Immature natural killer cell (primary cell): ENCODE measurements at regions not wholly inside any gene's neighbourhood (a gene's known extent, or its start where the extent isn't known, plus 50 kb on each side); places are given as distances from the start of the nearest gene placed in this dataset.

Source experiments
- DNase-seq, 3 donors: peaks; one replicate each; pipeline ENCODE4 v3.0.0; 2022; ENCODE audit warnings: mixed read lengths in 1 of 3
- H3K27ac Mint-ChIP-seq, 6 donors: one replicate each; pipeline ENCODE4 v1.8.0; 2020; ENCODE audit warnings: mixed read lengths in 6 of 6, mild to moderate bottlenecking in 5 of 6, inconsistent platforms in 4 of 6, moderate library complexity in 3 of 6
- H3K27me3 Mint-ChIP-seq, 3 donors: one replicate each; pipeline ENCODE4 v1.8.0; 2020 to 2021; ENCODE audit warnings: low read depth in 3 of 3, mild to moderate bottlenecking in 3 of 3, mixed read lengths in 3 of 3, moderate library complexity in 3 of 3, inconsistent platforms in 1 of 3
- H3K36me3 Mint-ChIP-seq, 3 donors: one replicate each; pipeline ENCODE4 v1.8.0; 2020; ENCODE audit warnings: mixed read lengths in 3 of 3, inconsistent platforms in 2 of 3, mild to moderate bottlenecking in 2 of 3
- H3K4me1 Mint-ChIP-seq, 2 donors: one replicate each; pipeline ENCODE4 v1.8.0; 2020; ENCODE audit warnings: inconsistent platforms in 2 of 2, mild to moderate bottlenecking in 2 of 2, mixed read lengths in 2 of 2, moderate library complexity in 1 of 2
- H3K4me3 Mint-ChIP-seq, 5 donors: one replicate each; pipeline ENCODE4 v1.8.0; 2020; ENCODE audit warnings: mild to moderate bottlenecking in 5 of 5, mixed read lengths in 5 of 5, inconsistent platforms in 3 of 5, moderate library complexity in 3 of 5
- H3K9me3 Mint-ChIP-seq, 6 donors: one replicate each; pipeline ENCODE4 v1.8.0; 2020; ENCODE audit warnings: mild to moderate bottlenecking in 6 of 6, mixed read lengths in 6 of 6, inconsistent platforms in 4 of 6, moderate library complexity in 3 of 6

DNA sequence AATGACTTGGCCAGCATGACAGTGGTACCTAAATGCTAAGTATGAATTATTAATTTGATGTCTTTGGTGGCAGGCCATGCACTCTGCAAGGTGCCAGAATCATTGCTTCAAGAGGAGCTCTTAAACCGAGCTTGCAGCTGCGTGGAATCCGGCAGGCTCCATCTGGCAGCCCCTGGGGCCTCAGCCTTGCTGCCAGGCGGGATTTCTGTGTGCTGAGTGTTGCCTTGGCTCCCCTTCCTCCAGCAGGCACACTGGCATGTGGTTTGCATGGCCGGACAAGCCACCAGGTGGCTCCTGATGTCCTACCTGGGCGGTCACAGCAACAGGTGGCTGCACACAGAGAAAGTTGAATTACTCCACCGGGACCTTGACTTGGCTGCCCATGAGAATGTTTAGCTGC is 155.4 kb downstream of the URB2 start:
- H3K9me3 Mint-ChIP-seq, result no peaks in the 10 kb centered on the region
- H3K4me3 Mint-ChIP-seq, result no peak overlapping the region
- H3K27ac Mint-ChIP-seq, result no peak overlapping the region
- H3K27me3 Mint-ChIP-seq, result peaks cover 1 to 9% (median 2%) of the 10 kb centered on the region in 3 donors
- no peaks in the 10 kb centered on the region for H3K36me3 Mint-ChIP-seq
- DNase-seq, result no peak
- no peaks in the 10 kb centered on the region for H3K4me1 Mint-ChIP-seq

DNA sequence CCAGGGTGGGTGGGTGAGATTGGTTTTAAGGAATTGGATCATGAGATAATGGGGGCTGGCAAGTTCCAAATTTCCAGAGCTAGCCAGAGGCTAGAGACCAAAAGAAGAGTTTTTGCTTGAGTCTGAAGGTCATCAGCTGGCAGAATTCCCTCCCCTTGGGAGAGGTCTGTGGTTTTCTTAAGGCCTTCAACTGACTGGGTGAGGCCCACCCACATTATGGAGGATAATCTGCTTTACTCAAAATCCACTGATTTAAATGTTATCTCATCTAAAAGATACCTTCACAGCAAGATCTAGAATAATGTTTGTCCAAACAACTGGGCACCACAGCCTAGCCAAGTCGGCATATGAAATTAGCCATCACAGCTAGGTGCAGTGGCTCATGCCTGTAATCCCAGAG is 156.4 kb downstream of the URB2 start:
- no peak for DNase-seq
- no peaks in the 10 kb centered on the region for H3K36me3 Mint-ChIP-seq
- H3K27me3 Mint-ChIP-seq, result peaks cover 1 to 6% (median 2%) of the 10 kb centered on the region in 3 donors
- H3K4me1 Mint-ChIP-seq, result no peaks in the 10 kb centered on the region
- H3K9me3 Mint-ChIP-seq, result no peaks in the 10 kb centered on the region
- no peak overlapping the region for H3K4me3 Mint-ChIP-seq
- no peak overlapping the region for H3K27ac Mint-ChIP-seq

DNA sequence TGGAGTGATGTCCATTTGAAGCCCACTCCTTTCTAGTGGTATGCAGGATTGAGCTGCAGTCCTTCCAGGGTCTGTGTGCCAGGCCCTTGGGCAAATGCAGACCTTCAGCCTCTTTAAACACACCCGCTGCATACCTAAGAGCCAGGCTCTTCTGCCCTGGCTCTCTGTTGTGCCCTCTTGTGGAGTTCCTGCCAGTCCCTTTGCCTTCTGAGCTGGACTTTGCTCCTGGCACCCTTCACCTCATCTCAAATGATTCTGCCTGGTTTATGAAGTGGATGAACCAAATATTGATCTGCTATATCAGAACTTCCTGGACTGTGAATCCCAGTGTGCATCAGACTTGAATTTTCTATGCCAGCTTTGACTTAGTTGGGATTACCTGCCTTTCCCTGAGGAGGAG is 158.8 kb downstream of the URB2 start:
- H3K36me3 Mint-ChIP-seq, result no peaks in the 10 kb centered on the region
- DNase-seq, result no peak
- H3K9me3 Mint-ChIP-seq, result peaks cover 0 to 2% (median 0%) of the 10 kb centered on the region in 6 donors
- no peak overlapping the region for H3K27ac Mint-ChIP-seq
- no peak overlapping the region for H3K4me3 Mint-ChIP-seq
- peaks cover 1 to 5% (median 2%) of the 10 kb centered on the region in 3 donors for H3K27me3 Mint-ChIP-seq
- H3K4me1 Mint-ChIP-seq, result no peaks in the 10 kb centered on the region

DNA sequence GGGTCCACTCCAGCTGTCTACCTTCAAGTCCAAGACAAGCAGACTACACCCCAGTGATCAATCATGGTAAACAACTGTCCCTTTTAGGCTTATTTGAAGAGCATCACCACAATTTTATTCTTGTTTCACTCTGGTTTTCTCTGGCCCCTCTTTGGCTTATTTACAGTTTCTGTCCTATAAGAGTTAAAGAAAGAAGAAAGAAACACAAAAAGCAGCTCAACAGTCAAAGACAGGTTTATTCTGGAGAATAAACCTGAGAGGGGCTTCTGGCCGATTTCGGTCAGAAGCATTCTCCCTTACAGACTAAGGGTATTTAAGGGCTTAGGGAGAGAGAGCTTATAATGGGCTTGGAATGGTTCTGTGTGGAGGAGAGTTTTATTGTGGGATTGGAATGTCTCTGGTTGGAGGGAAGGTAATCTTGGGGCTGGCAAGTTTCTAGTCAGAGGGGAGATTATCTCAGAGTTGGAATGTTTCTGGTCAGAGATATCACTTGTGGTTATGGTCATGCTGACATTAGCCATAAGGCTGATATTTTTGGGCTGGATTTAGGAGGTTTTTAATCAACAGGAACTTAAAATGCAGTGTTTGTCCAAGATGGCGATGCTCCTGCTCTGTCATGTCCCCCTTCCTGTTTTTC is 161.0 kb downstream of the URB2 start:
- Mint-ChIP-seq H3K27me3 (peaks cover 1 to 5% (median 2%) of the 10 kb centered on the region in 3 donors), H3K36me3 (no peaks in the 10 kb centered on the region), H3K4me1 (no peaks in the 10 kb centered on the region), H3K4me3 (no peak overlapping the region), H3K27ac (no peak overlapping the region), H3K9me3 (peaks cover 0 to 2% (median 0%) of the 10 kb centered on the region in 6 donors)
- DNase-seq, result no peak

DNA sequence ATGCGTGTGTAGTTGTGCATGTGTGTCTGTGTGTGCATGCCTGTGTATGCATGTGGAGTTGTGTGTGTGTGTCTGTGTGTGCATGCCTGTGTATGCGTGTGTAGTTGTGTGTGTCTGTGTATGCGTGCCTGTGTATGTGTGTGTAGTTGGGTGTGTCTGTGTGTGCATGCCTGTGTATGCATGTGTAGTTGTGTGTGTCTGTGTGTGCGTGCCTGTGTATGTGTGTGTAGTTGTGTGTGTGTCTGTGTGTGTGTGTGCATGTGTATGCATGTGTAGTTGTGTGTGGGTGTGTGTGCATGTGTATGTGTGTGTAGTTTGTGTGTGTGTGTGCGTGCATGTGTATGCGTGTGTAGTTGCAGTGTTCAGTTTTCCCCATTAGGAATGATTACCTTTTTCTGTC is 162.0 kb downstream of the URB2 start:
- Mint-ChIP-seq H3K4me1 (no peaks in the 10 kb centered on the region), H3K36me3 (no peaks in the 10 kb centered on the region), H3K4me3 (no peak overlapping the region), H3K9me3 (peaks cover 0 to 2% (median 0%) of the 10 kb centered on the region in 6 donors), H3K27me3 (peaks cover 1 to 5% (median 2%) of the 10 kb centered on the region in 3 donors), H3K27ac (no peak overlapping the region)
- DNase-seq, result no peak

DNA sequence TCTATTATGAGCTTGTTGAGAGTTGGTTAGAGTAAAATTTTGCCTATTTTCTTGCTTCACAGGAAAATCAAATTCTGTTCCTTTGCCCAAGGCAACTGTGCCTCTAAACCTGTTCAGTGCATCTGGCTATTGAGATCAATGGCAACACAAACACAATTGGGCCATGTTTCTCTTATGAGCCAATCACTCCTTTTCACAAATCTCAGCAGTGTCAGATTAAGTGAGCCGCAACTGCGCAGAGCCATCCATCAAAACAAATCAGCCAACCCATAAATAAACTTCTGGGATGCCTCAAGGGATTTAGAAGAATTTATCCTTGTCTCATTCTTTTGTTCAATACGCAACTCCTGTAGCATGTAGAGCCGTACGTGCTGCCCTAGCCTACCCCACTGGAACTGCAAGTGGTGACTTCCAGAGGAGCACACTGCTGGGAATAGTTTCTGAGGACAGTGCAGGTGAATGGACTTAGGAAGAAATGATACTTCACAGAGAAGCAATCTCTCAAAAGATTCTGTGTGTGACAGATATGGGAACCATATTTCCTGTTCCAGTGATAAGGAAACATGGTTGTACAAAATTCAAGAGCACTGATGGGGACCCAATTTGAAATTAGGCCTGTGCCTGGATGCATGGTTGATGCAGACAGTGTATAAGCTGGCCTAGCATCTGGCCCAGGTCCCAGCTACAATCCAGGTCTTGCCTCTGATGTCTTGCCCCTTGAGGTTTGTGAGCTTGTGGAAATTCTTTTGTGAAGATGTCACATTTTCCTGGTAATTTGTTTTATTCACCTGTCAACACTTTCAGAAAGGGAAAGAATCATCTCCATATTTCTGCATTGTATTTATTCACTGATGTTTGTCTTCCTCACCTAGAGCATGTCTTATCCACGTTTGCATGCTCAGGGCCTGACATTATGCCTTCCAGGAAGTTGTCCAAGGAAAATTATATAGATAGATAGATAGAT is 166.2 kb downstream of the URB2 start:
- Mint-ChIP-seq H3K4me3 (no peak overlapping the region), H3K9me3 (peaks cover 0 to 5% (median 0%) of the 10 kb centered on the region in 6 donors), H3K36me3 (no peaks in the 10 kb centered on the region), H3K4me1 (no peaks in the 10 kb centered on the region), H3K27me3 (peaks cover 0 to 11% (median 3%) of the 10 kb centered on the region in 3 donors), H3K27ac (no peak overlapping the region)
- DNase-seq, result no peak

DNA sequence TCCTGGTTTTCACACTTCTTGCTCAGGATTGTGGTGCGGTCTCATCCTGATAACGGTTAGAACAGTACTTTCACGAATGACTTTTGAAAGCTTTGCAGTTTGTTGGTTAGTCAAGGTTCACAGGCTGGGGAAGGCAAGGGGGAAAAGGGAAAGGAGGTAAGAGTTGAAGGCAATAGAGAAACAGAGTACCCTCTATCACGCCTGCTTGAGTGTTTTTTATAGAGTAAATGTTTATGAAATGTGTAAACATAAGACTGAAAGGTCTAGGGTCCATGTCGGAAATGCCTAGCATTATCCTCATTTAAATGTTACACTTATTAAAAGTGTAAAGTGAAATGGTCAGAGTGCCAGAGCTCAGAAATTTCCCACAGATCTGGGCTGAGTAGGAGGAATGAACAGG is 167.4 kb downstream of the URB2 start:
- Mint-ChIP-seq H3K27ac (no peak overlapping the region), H3K27me3 (peaks cover 2 to 11% (median 3%) of the 10 kb centered on the region in 3 donors), H3K4me1 (no peaks in the 10 kb centered on the region), H3K9me3 (peaks cover 0 to 5% (median 0%) of the 10 kb centered on the region in 6 donors), H3K36me3 (no peaks in the 10 kb centered on the region), H3K4me3 (no peak overlapping the region)
- no peak for DNase-seq

DNA sequence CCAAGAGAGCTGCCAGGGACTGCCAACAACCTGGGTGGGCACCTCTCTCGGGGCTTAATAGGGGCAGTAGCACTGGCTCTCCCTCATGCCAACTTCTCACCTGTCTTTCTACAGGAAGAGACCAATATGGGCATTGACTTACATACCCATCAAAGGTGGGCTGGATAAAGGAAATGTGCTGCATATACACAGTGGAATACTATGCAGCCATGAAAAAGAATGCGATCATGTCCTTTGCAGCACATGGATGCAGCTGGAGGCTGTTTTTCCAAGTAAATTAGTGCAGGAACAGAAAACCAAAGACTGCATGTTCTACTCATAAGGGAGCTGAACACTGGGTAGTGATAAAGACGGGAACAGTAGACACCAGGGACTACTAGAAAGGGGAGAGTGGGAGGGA is 172.5 kb downstream of the URB2 start:
- DNase-seq, result no peak
- Mint-ChIP-seq H3K27me3 (peaks cover 7 to 9% (median 7%) of the 10 kb centered on the region in 3 donors), H3K4me1 (no peaks in the 10 kb centered on the region), H3K36me3 (no peaks in the 10 kb centered on the region), H3K4me3 (no peak overlapping the region), H3K9me3 (peaks cover 0 to 3% (median 0%) of the 10 kb centered on the region in 6 donors), H3K27ac (no peak overlapping the region)

DNA sequence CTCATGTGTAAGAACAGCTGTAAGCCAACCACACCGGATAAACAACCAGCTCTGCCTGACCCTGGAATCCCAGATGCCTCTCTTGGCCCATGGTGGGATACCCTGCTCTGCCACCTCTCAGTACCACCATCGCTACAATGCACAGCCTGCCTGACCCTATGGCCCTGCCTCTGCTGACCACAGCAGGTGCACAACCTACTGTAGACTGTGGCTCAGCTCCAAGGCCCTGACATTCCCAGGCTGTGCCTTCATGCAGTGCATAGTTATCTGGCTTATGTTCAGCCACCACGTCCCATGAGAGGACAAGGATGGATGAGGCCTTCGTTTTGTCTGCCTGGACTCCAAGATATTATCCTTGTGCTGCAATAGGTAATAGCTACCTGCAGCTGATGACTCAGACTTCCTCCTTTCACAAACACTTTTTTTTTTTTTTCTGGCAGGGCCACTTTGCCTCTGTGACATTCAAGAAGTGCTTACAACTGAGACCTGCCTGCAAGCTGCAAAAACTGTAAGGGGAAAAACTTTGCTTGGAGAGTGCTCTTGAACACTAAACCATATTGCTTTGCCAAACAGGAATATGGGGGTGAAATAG is 177.7 kb downstream of the URB2 start:
- H3K4me1 Mint-ChIP-seq, result no peaks in the 10 kb centered on the region
- H3K4me3 Mint-ChIP-seq, result no peak overlapping the region
- H3K27ac Mint-ChIP-seq, result no peak overlapping the region
- peaks cover 0 to 4% (median 0%) of the 10 kb centered on the region in 3 donors for H3K36me3 Mint-ChIP-seq
- DNase-seq, result no peak
- peaks cover 3 to 9% (median 7%) of the 10 kb centered on the region in 3 donors for H3K27me3 Mint-ChIP-seq
- peaks cover 0 to 6% (median under 1%) of the 10 kb centered on the region in 6 donors for H3K9me3 Mint-ChIP-seq

DNA sequence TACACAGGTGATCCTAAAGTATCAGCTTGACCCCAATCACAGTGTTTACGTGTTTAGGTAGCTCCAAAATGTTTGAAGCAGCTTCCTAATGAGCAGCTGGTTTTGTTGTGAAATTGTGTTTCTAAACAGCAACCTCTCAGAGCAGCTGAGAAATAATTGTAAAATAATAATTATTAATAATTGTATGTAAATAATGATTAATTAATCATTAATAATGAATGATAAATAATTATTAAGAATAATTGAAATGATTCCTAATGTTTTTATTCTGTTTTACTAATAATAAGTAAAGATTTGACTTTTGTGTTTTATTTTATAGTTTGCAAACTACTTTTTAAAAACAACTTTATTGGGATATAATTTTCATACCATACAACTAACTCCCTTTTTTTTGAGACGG is 182.2 kb downstream of the URB2 start:
- no peaks in the 10 kb centered on the region for H3K4me1 Mint-ChIP-seq
- H3K9me3 Mint-ChIP-seq, result peaks cover 9 to 25% (median 18%) of the 10 kb centered on the region in 6 donors
- peaks cover 0 to 5% (median 4%) of the 10 kb centered on the region in 3 donors for H3K36me3 Mint-ChIP-seq
- DNase-seq, result no peak
- H3K4me3 Mint-ChIP-seq, result no peak overlapping the region
- no peak overlapping the region for H3K27ac Mint-ChIP-seq
- H3K27me3 Mint-ChIP-seq, result peaks cover 3 to 14% (median 4%) of the 10 kb centered on the region in 3 donors

DNA sequence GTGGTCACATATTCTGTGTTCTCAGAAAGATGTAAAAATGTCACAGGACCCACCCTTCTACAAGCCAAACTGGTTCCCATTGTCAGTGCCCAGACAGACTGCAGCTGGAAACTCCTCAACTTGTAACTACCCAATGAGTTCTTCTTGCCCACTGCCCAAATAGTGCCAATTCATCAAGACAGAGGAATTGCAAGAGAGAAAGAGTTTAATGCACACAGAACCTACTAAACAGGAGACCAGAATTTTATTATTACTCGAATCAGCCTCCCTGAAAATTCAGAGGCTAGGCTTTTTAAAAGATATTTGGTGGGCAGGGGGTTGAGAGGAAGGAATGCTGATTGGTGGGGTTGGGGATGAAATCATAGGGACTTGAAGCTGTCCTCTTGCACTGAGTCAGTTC is 184.1 kb downstream of the URB2 start:
- DNase-seq, result no peak
- peaks cover 9 to 25% (median 15%) of the 10 kb centered on the region in 6 donors for H3K9me3 Mint-ChIP-seq
- no peaks in the 10 kb centered on the region for H3K4me1 Mint-ChIP-seq
- H3K27ac Mint-ChIP-seq, result no peak overlapping the region
- no peak overlapping the region for H3K4me3 Mint-ChIP-seq
- H3K27me3 Mint-ChIP-seq, result peaks cover 3 to 14% (median 6%) of the 10 kb centered on the region in 3 donors
- H3K36me3 Mint-ChIP-seq, result peaks cover 0 to 5% (median 4%) of the 10 kb centered on the region in 3 donors

DNA sequence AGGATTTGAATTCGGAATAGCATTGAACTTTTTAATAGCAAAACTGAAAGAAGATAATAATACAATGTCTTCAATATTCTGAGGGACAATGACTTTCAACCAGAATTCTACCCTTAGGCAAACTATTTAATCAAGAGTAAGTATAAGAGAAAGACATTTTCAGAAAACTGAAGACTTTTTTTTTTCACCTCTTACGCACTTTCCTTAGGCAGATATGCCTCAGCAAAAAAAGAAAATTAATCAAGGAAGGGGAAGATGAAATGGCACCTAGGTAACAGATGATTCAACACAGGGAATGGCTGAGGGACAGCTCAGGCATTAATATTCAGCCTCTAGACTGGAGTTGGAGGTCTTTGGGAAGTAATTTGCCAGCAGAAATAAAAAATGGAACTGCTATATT is 184.9 kb downstream of the URB2 start:
- Mint-ChIP-seq H3K27me3 (peaks cover 3 to 14% (median 6%) of the 10 kb centered on the region in 3 donors), H3K4me3 (no peak overlapping the region), H3K36me3 (peaks cover 0 to 5% (median 0%) of the 10 kb centered on the region in 3 donors), H3K4me1 (no peaks in the 10 kb centered on the region), H3K27ac (no peak overlapping the region), H3K9me3 (peaks cover 9 to 25% (median 15%) of the 10 kb centered on the region in 6 donors)
- no peak for DNase-seq

DNA sequence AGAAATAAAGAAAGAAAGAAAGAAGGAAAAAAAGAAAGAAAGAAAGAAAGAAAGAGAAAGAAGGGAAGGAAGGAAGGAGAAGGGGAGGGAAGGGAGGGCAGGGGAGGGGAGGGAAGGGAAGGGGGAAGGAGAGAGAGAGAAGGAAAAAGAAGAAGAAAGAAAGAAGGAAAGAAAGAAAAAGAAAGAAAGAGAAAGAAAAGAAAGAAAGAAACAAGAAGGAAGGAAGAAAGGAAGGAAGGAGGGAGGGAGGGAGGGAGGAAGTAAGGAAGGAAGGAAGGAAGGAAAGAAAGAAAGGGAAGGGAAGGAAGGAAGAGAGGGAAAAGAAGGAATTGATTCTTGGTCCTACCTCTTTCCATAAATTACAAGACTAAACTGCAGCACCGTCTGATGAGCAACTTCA is 186.1 kb downstream of the URB2 start:
- no peak for DNase-seq
- Mint-ChIP-seq H3K4me3 (no peak overlapping the region), H3K9me3 (peaks cover 9 to 25% (median 15%) of the 10 kb centered on the region in 6 donors), H3K4me1 (no peaks in the 10 kb centered on the region), H3K36me3 (peaks cover 0 to 5% (median 0%) of the 10 kb centered on the region in 3 donors), H3K27me3 (peaks cover 0 to 12% (median 4%) of the 10 kb centered on the region in 3 donors), H3K27ac (no peak overlapping the region)

DNA sequence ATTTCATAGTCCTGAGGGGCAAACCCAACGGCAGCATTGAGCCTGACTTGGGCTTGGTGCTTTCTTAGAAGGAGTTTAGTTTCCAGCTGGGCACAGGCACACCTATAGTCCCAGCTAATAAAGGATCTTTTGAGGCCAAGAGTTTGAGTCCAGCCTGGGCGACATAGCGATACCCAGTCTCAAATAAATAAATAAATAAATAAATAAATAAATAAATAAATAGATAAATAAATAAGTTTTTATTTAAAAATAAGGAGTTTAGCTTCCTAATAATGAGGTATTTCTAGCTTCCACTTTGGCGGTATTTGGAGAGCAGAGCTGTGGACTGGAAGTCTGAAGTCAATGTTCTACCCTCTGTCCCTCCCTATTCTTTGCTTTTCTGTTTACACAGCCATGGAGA is 186.6 kb downstream of the URB2 start:
- peaks cover 0 to 5% (median 0%) of the 10 kb centered on the region in 3 donors for H3K36me3 Mint-ChIP-seq
- no peaks in the 10 kb centered on the region for H3K4me1 Mint-ChIP-seq
- H3K4me3 Mint-ChIP-seq, result no peak overlapping the region
- peaks cover 0 to 12% (median 4%) of the 10 kb centered on the region in 3 donors for H3K27me3 Mint-ChIP-seq
- H3K9me3 Mint-ChIP-seq, result peaks cover 10 to 25% (median 15%) of the 10 kb centered on the region in 6 donors
- no peak overlapping the region for H3K27ac Mint-ChIP-seq
- no peak for DNase-seq
